M059J (cell line): ENCODE measurements at regions not wholly inside any gene's neighbourhood (a gene's known extent, or its start where the extent isn't known, plus 50 kb on each side); places are given as distances from the start of the nearest gene placed in this dataset.
A peak's percentile ranks its signal among the peaks of the same experiment; 100 is the strongest.
"Not testable (repeated sequence)": the region's sequence is repeated elsewhere in the genome, so short reads cannot be mapped to it uniquely, and the experiment has no call there.

Source experiments
- DNase-seq: peaks from one replicate; pipeline ENCODE4 v3.0.0-alpha.2; 2012; ENCODE audit warnings: low read depth

DNA sequence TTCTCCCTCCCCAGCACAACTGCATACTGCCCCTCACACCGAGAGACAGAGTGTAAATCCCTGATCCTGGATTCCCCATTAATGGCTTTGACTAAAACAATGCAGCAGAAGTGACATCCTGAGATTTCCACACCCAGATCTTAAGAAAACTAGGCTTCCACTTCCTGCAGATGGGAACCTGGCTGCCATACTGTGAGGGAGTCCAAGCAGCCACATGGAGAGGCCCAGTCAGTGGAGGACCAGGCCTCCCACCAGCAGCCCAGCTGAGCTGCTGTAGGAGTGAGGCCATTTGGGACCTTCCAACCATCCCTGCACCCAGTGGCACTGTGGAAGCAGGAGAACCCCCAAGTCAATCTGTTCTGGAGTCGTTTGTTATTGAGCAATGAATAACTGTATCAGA, 120.6 kb downstream of the CRYAA start:
- DNase-seq: no peak

DNA sequence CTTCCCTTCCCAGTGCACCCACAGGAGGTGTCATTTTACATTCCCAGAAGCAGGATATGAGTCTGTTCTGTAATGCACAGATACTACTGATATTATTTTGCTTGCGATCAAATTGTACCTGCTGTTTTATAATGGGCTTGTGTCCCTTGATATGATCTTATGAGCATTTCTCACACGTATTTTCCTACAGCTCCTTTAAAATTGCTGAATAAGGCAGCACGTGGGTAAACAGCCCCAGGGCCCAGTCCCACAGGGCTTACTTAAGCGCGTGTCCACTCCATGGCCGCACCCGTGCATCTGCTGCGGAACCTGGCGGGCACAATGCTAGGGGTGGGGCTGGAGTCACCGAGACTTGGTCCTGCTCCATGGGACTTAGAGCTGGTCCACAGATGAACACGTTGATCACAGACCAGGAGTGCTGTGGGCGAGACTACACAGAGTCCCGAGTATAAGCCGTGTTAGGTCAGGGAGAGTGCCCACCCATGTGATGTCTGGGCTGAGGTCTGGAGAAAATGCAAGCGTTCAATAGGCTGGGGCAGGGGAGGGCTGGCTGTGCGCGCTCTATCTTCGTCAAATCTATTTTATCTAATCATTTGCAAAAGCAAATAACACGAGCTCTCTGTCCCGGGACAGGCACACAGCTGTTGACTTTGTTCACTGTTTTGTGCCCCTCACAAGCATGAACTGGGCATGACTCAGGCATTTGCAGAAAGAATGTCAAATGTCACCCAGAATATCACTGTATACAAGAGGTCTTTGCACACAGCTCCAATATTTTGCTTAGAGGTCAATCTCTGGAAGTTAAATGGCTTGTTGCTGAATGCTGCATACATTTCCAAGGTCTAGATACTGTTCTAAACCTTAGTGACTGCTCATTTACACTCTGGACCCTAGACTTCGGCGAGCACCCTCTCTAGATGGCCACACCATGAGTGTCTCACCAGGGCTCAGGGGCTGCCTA, 119.3 kb downstream of the CRYAA start:
- no peak for DNase-seq

DNA sequence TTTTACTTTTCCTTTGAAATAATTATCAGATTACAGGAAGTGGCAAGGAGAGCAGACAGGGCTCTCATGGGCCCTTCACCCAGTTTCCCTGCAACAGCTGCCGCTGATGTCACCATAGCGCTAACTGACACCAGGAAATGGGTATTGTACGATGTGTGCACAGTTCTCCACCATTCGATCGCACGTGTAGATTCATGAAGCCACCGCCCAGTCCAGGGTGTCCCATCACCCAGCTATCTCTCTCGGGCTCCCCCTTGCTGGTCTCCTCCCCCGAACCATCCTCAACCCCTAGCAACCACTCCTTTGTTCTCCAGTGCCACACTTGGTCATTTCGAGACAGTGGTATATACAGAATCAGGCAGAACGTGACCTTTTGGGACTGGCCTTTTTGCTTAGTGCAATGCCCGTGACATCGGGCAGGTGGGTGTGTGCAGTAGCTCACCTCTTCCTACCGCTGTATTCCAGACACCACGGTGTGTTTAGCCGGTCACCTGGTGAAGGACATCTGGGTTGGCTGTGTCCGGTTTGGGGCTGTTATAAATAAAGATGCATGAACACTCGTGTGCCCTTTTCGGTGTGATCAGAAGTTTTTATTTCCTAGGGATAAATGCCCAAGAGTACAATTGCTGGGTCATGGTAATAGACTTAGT, 118.4 kb downstream of the CRYAA start:
- DNase-seq: no peak

DNA sequence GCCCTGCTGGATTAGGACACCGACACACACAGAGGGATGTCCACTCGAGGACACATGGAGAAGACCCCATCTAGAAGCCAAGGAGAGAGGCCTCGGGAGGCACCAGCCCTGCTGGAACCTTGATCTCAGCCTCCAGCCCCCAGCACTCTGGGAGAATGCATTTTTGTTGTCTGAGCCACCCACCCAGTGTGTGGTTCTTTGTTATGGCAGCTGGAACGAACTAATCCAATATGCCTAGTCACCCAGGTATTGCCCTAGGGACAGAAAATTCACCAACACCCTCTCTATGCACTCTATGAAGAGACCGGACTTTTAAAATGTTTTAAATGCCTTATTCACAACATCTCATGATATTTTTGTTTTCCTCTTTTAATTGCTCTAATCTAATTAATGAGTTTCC, 117.4 kb downstream of the CRYAA start:
- DNase-seq: no peak

DNA sequence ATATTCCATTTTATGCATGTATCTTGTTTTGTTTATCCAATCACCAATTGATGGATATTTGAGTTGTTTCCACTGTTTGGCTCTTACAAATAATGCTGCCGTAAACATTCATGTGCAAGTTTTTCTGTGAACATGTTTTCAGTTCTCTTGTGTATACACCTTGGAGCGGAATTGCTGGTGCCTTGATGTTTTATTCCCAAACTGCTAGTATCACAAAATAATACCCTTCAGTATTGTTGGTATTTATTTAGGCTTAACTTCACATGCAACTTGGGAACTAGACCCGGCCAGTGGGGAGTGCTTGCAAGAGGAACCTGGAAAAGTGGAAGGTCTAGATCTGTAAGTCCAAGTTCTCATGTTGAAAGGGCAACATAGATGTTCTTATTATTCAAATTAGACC, 115.9 kb downstream of the CRYAA start:
- no peak for DNase-seq

DNA sequence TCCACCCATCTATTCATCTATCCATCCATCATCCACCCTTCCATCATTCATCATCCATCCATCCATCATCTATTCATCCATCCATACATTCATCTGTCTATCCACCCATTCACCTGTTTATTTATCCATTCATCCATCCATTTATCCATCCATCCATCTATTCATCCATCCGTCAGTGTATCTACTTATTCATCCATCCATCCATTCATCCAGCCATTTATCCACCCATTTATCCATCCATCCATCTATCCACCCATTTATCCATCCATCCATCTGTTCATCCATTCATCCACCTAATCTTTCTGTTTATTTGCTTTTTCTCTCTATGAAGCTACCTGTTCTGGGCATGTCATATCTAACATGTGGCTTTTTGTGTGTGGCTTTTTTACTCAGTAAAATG, 115.4 kb downstream of the CRYAA start:
- DNase-seq: no peak

DNA sequence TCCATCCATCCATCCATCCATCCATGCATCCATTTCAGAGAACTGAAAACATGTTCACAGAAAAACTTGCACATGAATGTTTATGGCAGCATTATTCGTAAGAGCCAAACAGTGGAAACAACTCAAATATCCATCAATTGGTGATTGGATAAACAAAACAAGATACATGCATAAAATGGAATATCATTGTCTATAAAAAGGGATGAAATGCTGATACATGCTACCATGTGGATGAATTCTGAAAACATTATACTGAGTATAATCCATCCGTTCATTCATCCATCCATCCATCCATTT, 115.1 kb downstream of the CRYAA start:
- not testable (repeated sequence) for DNase-seq

DNA sequence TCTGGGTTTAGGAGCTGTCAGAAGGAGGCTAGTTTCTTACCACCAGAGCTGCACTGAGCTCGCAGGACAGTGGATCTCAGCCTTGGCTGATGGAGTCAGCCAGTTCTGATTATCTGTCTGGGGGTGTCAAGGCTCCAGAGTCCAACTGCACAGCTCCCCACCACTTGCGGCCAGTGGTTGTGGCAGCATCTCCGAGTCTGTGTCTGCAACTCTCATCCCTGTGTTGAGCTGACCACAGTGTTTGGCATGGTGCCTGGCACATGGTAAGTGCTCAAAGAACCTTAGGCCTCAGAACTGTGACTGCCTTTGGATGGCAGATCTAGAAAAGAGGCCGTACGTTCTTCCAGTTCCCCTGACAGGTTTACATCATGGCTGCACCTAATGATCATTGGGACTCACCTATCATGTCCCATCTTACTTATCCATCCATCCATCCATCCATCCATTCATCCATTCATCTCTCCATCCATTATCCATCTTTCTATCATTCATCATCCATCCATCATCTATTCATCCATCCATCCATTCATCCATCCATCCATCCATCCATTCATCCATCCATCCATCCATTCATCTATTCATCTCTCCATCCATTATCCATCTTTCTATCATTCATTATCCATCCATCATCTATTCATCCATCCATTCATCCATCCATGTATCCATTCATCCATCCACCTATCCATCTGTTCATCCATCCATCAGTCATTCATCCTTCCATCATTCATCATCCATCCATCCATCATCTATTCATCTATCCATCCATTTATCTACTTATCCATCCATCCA, 114.5 kb downstream of the CRYAA start:
- DNase-seq: peak; percentile 70

DNA sequence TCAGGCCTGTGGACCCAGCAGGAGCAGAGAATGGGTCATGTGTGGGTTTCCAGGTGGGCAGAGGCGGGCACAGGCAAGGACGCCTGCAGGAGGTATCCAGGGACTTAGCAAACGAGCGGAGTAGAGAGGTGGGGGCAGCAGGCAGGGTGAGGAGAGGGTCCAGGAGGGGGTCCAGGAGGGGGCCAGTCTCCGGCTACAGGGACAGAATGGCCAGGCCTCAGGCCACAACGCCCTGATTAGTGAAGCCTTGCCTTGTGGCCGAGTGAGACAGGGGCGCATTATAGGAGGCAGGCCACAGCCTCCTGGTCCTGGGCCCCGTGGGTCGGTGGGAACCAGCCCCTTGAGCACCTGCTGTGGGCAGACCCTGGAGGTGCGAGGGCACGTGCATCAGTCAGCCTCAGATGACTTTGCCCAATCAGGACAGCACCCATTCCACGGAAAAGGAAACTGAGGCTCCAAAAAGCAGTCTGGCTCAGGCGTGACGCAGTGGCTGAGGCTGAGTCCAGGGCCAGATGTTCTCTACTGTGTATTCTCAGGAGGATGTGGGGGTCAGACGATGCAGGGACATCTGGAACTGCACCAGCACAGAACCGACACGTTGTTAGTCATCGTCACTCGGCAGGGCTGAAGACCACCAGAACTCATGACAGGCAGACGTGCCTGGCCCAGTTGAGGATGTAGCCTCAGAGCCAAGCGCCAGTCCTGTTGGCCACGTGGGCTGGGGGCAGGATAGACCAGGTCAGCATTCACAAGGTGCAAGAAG, 113.7 kb downstream of the CRYAA start:
- no peak for DNase-seq

DNA sequence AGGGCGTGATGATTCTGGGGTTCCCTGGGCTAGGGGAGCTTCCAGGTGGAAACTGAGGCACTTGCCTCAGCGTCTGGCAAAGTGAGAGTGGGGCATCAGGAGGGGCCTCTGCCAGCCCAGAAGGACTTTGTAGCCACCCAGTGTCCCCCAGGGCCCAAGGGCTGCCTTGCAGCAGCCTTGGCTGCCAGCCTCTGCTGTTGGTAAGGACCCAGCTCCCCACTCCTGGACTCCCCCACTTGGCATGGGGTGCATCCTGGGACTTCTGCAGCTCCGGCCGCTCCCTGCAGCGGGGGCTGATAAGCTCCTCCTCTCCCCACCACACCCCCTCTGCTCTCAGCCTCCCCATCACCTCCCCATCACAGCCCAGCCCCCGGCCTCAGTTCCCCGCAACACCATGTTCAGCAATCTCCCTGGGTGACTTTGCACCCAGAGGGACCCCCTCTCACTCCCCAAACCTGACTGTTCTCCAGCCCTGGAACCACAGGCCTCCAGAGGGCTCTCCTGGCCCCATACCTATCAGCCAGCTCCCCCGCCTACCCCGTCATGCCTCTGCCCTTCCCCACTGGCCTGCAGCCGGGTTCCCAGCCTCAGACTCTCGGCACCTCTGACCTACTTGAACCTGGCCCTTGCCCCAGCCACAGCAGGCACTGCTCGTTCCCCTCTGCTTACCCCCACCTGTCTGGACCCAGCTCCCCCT, 113.0 kb downstream of the CRYAA start:
- DNase-seq: no peak

DNA sequence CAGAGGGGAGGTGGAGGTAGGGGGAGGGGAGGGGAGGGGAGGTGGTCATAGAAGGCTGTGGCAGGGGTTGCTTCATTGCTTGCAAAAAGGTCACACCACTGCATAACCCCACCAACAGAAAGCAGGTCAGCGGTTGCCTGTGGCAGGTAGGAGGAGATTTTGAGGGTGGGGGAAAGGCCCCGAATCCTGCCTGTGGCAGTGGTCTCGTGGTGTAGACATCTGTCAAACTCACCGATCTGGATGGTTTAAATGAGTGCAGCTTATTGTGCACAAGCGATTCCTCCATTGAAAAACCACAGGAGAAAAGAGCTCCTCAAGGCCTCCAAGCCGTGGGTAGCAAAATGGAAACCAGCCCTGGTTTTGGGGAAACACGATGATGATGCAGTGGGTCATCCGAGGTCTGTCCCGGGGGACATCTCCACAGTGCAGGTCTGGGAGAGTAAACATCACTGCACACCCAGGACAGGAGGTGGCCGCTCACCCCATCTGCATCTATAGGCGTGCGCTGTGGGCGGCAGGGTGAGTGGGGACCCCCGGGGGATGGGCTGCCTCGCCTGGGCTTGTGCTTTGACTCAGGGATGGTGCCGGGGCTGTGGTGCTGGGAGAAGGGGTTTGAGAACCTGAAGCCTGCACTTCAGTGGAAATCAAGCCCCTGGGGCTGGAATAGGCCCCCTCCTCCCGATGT, 112.3 kb downstream of the CRYAA start:
- no peak for DNase-seq

DNA sequence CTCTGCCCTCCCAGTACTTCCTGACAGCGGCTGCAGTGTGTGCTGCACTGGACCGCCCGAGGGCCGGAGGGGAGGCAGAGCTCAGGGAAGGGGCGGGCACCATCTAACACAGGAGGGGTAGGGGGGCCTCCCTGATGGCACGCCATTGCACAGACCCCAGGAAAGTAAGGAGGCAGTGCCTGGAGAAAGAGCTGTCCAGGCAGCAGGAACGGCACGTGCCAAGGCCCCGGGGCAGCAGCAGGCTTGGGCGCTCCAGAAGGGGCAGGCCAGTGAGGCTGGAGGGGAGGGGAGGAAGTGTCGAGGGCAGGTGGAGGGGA, 110.7 kb downstream of the CRYAA start:
- DNase-seq: no peak

DNA sequence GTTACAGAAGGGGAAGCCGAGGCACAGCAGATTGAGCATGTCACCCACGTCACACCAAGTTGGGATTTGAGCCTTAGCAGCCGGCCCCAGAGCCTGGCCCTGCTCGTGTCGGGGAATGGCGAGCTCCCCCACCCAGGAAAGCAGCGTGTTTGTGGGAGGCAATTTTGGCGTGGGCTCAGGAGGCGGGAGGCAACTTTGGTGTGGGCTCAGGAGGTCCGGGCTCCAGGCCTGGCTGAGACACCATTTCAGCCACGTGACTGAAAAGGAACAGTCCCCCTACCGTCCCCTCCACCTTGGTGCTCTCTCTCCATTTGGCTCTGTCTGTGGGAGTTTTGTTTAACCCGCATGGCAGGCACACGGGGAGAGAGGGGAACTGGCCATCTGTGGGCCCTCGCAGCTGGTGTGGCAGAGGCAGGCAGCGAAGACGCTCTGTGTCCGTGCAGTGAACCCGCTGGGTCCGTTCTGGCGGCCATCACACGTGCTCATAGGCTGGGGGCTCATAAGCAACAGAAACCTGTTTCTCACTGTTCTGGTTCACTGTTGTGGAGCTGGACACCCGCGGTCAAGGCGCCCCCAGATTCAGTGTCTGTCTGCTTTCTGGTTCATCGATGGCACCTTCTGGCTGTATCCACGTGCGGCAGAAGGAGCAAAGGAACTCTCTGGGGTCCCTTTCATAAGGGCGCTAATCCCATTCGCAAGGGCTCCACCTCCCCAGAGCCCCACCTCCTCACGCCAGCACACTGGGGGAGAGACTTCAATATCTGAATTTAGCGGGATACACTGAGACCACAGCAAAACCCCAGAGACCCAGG, 110.2 kb downstream of the CRYAA start:
- DNase-seq: no peak

DNA sequence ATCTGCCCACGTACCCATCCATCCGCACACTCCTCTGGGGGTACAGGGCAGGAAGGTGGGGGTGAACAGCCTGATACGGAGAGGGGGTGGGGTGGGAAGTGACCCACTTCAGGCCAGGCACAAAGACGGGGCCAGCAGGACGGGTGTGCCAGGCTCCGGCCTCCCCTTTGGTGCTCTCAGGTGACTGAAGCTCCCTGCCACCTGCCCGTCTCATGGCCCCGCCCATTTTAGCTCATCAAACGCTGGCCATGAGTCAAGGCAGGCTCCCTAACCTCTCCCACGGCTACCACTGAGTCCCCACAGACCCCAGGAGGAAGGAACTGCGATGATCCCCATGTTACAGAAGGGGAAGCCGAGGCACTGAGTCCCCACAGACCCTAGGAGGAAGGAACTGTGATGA, 109.6 kb downstream of the CRYAA start:
- no peak for DNase-seq

DNA sequence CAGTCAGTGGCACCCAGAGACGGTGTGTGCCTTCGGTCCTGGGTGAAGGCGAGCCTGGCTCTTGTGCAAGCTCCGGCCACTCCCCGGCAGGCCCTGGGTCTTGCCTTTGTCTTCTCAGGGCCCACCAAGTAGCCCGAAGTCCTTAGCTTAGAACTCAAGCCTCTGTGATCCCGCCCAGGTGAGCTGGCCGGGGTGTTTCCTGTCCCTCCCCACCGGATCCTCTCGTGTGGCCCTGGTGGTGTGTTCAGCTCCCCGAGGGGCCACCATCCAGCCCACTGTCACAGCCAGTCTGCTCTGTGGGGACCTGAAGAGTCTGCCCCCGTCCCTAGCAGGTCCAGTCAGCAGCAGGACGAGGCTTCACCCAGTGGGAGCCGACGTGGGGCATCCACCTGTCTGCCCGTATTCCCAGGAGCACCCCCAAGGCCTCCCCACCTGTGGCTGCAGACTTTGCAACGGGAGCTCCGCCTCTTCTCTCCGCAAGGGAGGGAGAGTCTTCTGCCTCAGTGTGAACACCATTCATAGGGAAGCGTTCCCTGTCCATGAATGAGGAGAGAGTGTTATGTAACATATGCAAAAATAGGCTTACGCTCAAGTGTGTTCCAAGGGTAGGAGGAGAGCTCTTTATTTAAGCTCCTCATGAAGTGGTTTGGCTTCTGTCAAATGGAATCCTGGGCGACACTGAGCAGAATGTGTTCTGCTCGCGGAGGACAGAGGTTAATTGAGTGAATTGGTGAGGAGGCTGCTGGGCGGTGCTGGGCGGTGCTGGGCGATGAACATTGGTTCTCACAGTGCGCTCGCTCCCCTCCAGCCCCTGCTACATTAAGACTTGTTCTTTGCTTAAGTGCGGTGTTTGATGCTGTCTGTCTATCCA, 108.9 kb downstream of the CRYAA start:
- no peak for DNase-seq

DNA sequence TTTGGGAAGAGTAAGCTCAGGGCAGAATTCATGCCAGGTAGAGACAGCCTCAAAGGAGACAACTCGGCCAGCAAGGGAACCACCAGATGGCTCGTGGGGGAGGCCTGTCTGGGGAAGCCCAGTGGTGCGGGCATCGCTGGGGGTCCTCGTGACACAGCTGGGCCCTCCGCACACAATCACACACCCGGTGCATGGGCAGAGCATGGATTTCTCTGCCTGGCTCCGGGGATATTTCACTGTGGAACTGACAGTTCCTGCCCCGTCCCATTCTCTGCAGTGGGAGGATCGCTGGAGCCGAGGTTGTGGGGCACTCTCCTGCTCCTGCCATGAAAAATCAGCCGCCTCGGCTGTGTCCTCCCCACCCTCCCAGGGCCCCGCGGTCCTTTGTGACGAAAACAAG, 108.0 kb downstream of the CRYAA start:
- no peak for DNase-seq

DNA sequence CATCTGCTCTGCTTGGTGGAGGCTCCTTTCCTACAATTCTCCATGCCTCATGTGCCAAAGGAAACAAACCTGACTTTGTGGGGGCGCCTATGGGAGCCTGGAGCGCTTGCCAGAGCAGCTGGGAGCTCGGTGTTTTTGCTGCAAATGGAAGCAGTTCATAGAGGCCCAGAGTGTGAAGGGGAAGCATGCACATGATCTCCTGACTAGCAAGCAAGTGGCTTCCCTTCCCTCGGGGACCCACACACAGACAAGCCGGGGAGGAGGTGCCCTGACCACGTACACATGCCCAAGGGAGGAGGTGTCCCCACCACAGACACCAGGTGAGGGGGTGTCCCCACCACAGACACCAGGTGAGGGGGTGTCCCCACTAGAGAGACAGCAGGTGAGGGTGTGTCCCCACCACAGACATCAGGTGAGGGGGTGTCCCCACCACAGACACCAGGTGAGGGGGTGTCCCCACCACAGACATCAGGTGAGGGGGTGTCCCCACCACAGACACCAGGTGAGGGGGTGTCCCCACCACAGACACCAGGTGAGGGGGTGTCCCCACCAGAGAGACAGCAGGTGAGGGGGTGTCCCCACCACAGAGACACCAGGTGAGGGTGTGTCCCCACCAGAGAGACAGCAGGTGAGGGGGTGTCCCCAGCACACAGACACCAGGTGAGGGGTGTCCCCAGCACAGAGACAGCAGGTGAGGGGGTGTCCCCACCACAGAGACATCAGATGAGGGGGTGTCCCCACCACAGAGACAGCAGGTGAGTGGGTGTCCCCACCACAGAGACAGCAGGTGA, 106.8 kb downstream of the CRYAA start:
- DNase-seq: no peak

DNA sequence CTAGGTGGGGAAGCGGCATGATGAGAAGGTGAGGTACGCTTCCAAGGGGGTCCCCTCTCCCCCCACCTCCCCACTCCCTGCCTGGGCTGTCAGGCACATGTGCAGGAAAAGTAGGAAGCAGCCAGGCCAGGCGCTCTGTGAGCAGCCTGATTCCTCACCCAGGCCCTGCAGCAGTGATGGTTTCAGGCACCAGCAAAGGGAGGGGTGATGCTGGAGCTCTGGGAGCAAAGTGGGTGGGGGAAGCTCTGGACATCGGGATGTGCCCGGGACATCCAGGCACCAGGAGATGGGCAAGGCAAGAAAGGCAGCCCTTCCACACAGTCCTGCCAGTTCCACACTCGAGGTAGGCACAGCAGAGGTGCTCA, 106.1 kb downstream of the CRYAA start:
- no peak for DNase-seq
